ENCODE measurements at regions not wholly inside any gene's neighbourhood (a gene's known extent, or its start where the extent isn't known, plus 50 kb on each side); places are given as distances from the start of the nearest gene placed in this dataset.
"Not testable (repeated sequence)": the region's sequence is repeated elsewhere in the genome, so short reads cannot be mapped to it uniquely, and the experiment has no call there.

- not testable (repeated sequence) for H3K4me1 Mint-ChIP-seq (ENCODE audit: low read depth); H3K27me3 Mint-ChIP-seq; H3K27ac Mint-ChIP-seq; H3K36me3 Mint-ChIP-seq; H3K4me3 Mint-ChIP-seq
- peaks cover 25% of the 10 kb centered on the region for H3K9me3 Mint-ChIP-seq (ENCODE audit: low read depth)
Observed at GRCh38 chr15:47108800-47109199, 608.5 kb upstream of the SEMA6D start.

- Mint-ChIP-seq H3K4me3 (no peak overlapping the region), H3K27ac (no peak overlapping the region), H3K27me3 (no peaks in the 10 kb centered on the region)
Observed at GRCh38 chr15:47116698-47117097, 600.6 kb upstream of the SEMA6D start.

DNA sequence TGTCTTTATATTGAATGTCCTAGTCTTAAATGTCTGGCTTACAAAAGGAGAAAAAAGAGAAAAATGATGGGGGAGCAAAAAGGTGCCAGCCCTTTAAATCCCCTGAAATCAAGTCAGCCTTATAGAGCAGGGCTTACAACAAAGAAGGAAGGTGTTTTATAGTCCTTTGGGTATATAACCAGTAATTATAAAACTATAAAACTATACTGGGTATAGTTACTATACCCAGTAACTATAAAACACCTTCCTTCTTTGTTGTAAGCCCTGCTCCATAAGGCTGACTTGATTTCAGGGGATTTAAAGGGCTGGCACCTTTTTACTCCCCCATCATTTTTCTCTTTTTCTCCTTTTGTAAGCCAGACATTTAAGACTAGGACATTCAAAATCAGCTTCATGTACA lies 598.0 kb upstream of the SEMA6D start:
- Mint-ChIP-seq H3K9me3 (ENCODE audit: low read depth) (peaks cover under 1% of the 10 kb centered on the region), H3K36me3 (no peaks in the 10 kb centered on the region), H3K27ac (no peak overlapping the region), H3K27me3 (no peaks in the 10 kb centered on the region), H3K4me3 (no peak overlapping the region), H3K4me1 (ENCODE audit: low read depth) (no peaks in the 10 kb centered on the region)

More at GRCh38 chr15:47116698-47117097, 600.6 kb upstream of the SEMA6D start:
- H3K9me3 Mint-ChIP-seq (ENCODE audit: low read depth): peaks cover 5% of the 10 kb centered on the region
- H3K36me3 Mint-ChIP-seq: no peaks in the 10 kb centered on the region
- no peaks in the 10 kb centered on the region for H3K4me1 Mint-ChIP-seq (ENCODE audit: low read depth)

- no peaks in the 10 kb centered on the region for H3K4me1 Mint-ChIP-seq (ENCODE audit: low read depth)
- peaks cover 6% of the 10 kb centered on the region for H3K9me3 Mint-ChIP-seq (ENCODE audit: low read depth)
- H3K27me3 Mint-ChIP-seq: no peaks in the 10 kb centered on the region
- no peak overlapping the region for H3K4me3 Mint-ChIP-seq
- no peak overlapping the region for H3K27ac Mint-ChIP-seq
- no peaks in the 10 kb centered on the region for H3K36me3 Mint-ChIP-seq
Observed at GRCh38 chr15:47124430-47125102, 592.7 kb upstream of the SEMA6D start.

DNA sequence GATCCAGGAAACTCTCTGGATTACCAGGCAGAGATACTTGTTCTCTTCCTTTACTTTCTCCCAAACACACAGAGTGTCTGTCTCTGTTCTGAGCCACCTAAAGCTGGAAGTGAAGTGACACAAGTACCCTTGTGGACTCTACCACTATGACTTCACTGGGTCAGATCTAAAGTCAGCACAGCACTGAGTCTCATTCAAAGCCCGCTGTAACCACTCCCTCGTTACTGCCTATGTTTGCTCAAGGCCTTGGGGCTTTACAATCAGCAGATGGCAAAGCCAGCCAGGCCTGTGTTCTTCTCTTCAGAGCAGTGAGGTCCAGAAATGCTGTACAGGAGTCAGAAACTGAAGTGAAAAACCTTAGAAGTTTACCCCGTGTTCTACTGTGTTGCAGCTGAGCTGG lies 588.3 kb upstream of the SEMA6D start:
- H3K4me3 Mint-ChIP-seq: no peak overlapping the region
- peaks cover 6% of the 10 kb centered on the region for H3K9me3 Mint-ChIP-seq (ENCODE audit: low read depth)
- no peaks in the 10 kb centered on the region for H3K27me3 Mint-ChIP-seq
- H3K36me3 Mint-ChIP-seq: no peaks in the 10 kb centered on the region
- no peaks in the 10 kb centered on the region for H3K4me1 Mint-ChIP-seq (ENCODE audit: low read depth)
- no peak overlapping the region for H3K27ac Mint-ChIP-seq

GRCh38 chr15:47131450-47131849 lies 585.9 kb upstream of the SEMA6D start:
- not testable (repeated sequence) for H3K4me1 Mint-ChIP-seq (ENCODE audit: low read depth); H3K36me3 Mint-ChIP-seq; H3K4me3 Mint-ChIP-seq; H3K27me3 Mint-ChIP-seq; H3K27ac Mint-ChIP-seq; H3K9me3 Mint-ChIP-seq (ENCODE audit: low read depth)

DNA sequence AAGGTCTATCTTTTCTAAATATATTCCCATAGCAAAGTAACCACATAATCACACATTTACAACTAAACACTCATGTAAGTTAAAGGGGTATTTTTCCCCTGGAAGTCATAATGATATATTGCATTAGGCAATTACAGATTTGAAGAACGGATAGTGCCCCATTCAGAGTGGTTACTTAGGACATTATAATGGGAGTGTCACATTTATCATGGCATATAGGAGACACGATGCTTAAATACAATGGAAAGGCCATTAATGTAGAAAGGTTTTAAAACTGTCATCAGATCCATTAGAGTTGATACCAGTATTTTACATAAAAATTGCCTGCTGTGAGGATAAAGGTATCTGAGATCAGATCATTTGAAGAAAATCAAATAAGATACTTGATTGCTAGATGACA lies 582.0 kb upstream of the SEMA6D start:
- H3K36me3 Mint-ChIP-seq: no peaks in the 10 kb centered on the region
- no peaks in the 10 kb centered on the region for H3K9me3 Mint-ChIP-seq (ENCODE audit: low read depth)
- H3K4me3 Mint-ChIP-seq: no peak overlapping the region

GRCh38 chr15:47136236-47136635 lies 581.1 kb upstream of the SEMA6D start:
- Mint-ChIP-seq H3K4me3 (no peak overlapping the region), H3K9me3 (ENCODE audit: low read depth) (no peaks in the 10 kb centered on the region), H3K4me1 (ENCODE audit: low read depth) (no peaks in the 10 kb centered on the region), H3K36me3 (no peaks in the 10 kb centered on the region), H3K27me3 (no peaks in the 10 kb centered on the region), H3K27ac (no peak overlapping the region)

More for the DNA sequence above, 582.0 kb upstream of the SEMA6D start:
- Mint-ChIP-seq H3K27ac (no peak overlapping the region), H3K4me1 (ENCODE audit: low read depth) (no peaks in the 10 kb centered on the region), H3K27me3 (no peaks in the 10 kb centered on the region)

DNA sequence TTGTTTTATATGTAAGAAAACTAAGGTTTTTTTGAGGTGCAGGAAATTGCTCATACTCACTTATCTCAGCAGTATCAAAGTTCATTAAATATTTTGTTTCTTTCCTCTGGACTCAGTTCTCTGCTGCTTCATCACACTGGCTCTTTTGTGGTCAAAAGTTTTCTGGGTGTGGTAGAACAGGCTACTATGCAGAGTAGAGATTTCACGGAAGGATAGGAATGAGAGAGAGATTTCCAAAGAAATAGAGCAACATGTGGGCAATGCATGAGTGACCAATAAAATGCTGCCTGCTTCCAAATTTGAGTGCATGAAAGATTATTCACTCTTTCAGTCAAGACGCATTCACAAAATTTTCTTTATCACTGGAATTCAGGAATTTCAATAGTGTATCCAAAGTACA lies 577.3 kb upstream of the SEMA6D start:
- no peak overlapping the region for H3K4me3 Mint-ChIP-seq
- H3K9me3 Mint-ChIP-seq (ENCODE audit: low read depth): peaks cover 9% of the 10 kb centered on the region
- H3K27ac Mint-ChIP-seq: no peak overlapping the region
- H3K4me1 Mint-ChIP-seq (ENCODE audit: low read depth): no peaks in the 10 kb centered on the region
- H3K27me3 Mint-ChIP-seq: no peaks in the 10 kb centered on the region
- no peaks in the 10 kb centered on the region for H3K36me3 Mint-ChIP-seq

DNA sequence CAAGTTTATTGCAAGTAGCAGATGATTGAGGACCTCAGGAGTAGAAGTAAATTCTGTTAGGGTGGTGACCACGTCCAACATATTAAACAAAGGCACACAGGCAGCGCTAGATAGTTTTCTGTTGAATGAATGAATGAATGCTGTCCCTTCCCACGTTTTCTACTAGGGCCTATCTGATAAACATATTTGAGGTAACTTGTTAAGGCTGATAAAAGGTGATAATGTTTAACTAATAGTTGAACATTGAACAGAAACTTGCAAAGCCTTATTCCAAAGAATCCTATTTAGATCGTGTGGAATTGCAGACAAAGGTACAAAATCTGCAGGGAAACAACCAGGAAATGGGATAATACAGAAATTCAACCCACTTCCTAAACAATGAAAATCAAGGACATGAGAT lies 559.5 kb upstream of the SEMA6D start:
- Mint-ChIP-seq H3K4me3 (no peak overlapping the region), H3K36me3 (no peaks in the 10 kb centered on the region), H3K4me1 (ENCODE audit: low read depth) (no peaks in the 10 kb centered on the region), H3K27ac (no peak overlapping the region), H3K27me3 (no peaks in the 10 kb centered on the region), H3K9me3 (ENCODE audit: low read depth) (peaks cover 3% of the 10 kb centered on the region)

- Mint-ChIP-seq H3K9me3 (ENCODE audit: low read depth) (peaks cover 3% of the 10 kb centered on the region), H3K4me3 (no peak overlapping the region), H3K4me1 (ENCODE audit: low read depth) (no peaks in the 10 kb centered on the region), H3K27ac (no peak overlapping the region), H3K27me3 (no peaks in the 10 kb centered on the region), H3K36me3 (no peaks in the 10 kb centered on the region)
Observed at GRCh38 chr15:47158573-47158972, 558.7 kb upstream of the SEMA6D start.

DNA sequence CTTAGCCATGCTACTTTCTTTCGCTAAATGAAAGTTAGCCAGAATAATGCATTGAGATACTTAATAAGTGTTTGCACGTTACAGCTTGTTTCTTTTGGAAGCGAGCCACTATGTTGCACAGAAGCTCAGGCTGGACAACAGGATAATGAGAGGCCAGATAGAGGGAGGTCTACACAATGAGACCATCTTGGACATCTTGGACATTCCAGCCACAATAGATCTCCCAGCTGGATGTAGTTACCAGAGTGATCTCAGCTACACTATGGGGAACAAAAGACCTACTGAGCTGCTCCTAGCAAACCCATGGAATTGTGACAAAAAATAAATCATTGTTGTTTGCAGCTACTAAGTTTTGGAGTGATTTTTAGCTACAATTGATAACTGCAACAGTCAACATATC lies 540.1 kb upstream of the SEMA6D start:
- Mint-ChIP-seq H3K4me3 (no peak overlapping the region), H3K27me3 (peaks cover 3% of the 10 kb centered on the region), H3K4me1 (ENCODE audit: low read depth) (no peaks in the 10 kb centered on the region), H3K27ac (no peak overlapping the region), H3K9me3 (ENCODE audit: low read depth) (peaks cover 4% of the 10 kb centered on the region), H3K36me3 (no peaks in the 10 kb centered on the region)

GRCh38 chr15:47179988-47180387 lies 537.3 kb upstream of the SEMA6D start:
- no peak overlapping the region for H3K27ac Mint-ChIP-seq

DNA sequence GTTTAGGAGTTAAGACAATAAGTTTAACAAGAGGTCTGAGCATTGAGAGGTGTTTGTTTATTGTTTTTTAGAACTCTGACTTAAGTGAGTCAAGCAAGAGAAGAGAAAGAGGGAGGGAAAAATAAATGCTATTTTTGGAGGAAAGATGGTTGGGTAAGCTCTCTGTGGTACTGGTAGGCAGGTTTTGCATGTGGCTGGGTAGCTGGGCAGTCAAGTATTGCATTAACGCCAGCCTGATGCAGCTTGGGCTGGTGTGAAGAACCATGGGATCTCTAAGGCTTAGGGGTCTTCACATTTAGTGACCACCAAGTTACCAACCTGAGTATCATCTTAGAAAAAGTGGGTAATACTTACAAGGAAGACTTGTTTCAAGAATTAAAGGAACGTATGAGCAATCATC lies 534.5 kb upstream of the SEMA6D start:
- H3K4me1 Mint-ChIP-seq (ENCODE audit: low read depth): peaks cover 14% of the 10 kb centered on the region
- H3K9me3 Mint-ChIP-seq (ENCODE audit: low read depth): no peaks in the 10 kb centered on the region
- peaks cover 2% of the 10 kb centered on the region for H3K36me3 Mint-ChIP-seq
- H3K27ac Mint-ChIP-seq: no peak overlapping the region
- peaks cover 29% of the 10 kb centered on the region for H3K27me3 Mint-ChIP-seq
- no peak overlapping the region for H3K4me3 Mint-ChIP-seq

More at GRCh38 chr15:47179988-47180387, 537.3 kb upstream of the SEMA6D start:
- peaks cover 11% of the 10 kb centered on the region for H3K4me1 Mint-ChIP-seq (ENCODE audit: low read depth)
- H3K27me3 Mint-ChIP-seq: peaks cover 21% of the 10 kb centered on the region
- H3K9me3 Mint-ChIP-seq (ENCODE audit: low read depth): no peaks in the 10 kb centered on the region
- H3K36me3 Mint-ChIP-seq: peaks cover 2% of the 10 kb centered on the region
- no peak overlapping the region for H3K4me3 Mint-ChIP-seq

DNA sequence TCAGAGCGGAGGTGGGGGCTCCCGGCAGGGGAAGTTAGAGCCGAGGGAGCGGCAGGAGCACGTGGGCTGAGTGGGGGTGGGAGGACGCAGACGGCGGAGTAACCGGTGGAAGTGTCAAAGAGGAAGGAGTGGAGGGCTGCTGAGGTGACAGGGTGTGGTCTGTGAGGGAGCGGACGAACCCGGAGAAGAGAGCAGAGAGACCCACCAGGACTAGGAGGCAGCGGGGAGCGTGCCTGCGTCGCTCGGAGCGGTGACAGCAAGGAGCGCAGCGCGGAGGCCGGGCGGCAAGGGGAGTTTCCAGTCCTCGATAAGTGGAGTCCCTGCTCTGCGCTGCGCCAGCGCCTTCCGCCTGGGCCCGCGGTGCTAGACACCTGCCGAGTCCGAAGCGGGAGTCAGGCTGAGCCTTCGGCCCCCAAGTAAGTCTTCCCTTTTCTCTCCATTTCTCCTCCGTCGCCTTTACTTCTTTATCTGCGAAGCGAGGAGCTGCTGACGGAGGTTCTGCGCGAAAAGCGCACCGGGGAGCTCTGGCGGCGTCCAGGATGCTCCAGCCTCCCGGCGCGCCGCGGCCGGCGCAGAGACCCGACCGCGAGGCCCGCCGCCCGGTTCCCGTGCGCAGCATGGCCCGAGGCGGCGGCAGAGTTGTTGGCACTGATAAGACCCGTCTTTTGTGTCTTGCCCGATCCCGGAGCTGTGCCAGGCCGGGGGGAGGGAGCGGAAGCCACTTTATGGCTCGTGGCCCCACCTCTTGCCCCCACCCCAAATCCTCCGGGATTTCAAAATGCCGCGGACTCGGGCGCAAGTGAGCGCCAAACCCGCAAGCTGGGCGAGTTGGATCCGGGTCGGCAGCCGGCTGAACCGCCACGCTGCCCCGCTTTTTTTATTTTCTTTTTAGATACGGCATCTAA lies 533.0 kb upstream of the SEMA6D start:
- Mint-ChIP-seq H3K4me1 (ENCODE audit: low read depth) (peaks cover 14% of the 10 kb centered on the region), H3K36me3 (peaks cover 2% of the 10 kb centered on the region), H3K4me3 (peak overlapping the region; percentile 77), H3K27me3 (peaks cover 31% of the 10 kb centered on the region), H3K9me3 (ENCODE audit: low read depth) (no peaks in the 10 kb centered on the region), H3K27ac (no peak overlapping the region)

All from activated naive CD8-positive, alpha-beta T cell (primary cell).